GM19240 (cell line): ENCODE measurements at regions not wholly inside any gene's neighbourhood (a gene's known extent, or its start where the extent isn't known, plus 50 kb on each side); places are given as distances from the start of the nearest gene placed in this dataset.
A peak's percentile ranks its signal among the peaks of the same experiment; 100 is the strongest.

Source experiments
- DNase-seq: peaks from one replicate; pipeline ENCODE4 v3.0.0; 2011; ENCODE audit warnings: low spot score; ENCODE audit not compliant: insufficient read length

GRCh38 chr15:36501063-36501678 lies 78.3 kb upstream of the CDIN1 start:
- DNase-seq: peak; percentile 27

- no peak for DNase-seq
Measured at GRCh38 chr15:36502509-36502908, 76.9 kb upstream of the CDIN1 start.

GRCh38 chr15:36506733-36507356 lies 72.6 kb upstream of the CDIN1 start:
- no peak for DNase-seq

DNA sequence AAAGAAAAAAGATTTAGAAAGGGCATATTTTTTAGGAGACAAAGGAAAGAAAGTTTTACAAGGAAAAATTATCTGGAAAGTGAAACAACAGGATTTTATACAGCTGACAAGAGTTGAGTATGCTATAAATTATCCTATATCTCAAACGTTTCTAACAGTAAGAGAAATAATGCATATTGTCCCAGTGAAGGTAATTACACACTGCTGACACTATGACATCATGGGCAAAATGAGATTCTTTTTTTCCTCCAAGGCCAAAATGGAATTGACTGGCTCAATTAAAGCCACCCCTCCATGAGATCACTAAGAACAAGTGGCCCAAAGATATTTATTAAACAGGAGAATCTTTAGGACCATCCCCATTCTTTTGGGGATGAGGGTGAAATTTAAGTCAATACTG lies 72.0 kb upstream of the CDIN1 start:
- no peak for DNase-seq

DNA sequence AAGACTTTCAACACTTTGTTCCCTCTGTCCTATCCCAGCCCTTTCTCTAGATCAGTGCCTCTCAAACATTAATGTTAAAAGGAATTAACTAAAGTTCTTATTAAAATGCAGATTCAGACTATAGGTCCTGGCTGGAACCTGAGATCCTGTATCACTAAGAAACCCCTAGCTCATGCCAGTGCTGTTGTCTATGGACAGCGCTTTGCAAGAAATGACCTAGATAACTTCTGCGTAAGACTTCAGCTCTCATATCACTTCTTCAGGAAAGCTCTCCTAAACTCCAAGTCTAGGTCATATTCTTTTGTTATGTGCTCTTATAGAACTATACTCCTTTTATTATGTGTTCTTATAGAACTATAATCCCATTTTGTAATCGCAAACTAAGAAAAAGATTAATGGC lies 67.8 kb upstream of the CDIN1 start:
- no peak for DNase-seq

- DNase-seq: no peak
Measured at GRCh38 chr15:36517758-36518157, 61.7 kb upstream of the CDIN1 start.

- DNase-seq: no peak
Measured at GRCh38 chr15:36519067-36519466, 60.4 kb upstream of the CDIN1 start.

DNA sequence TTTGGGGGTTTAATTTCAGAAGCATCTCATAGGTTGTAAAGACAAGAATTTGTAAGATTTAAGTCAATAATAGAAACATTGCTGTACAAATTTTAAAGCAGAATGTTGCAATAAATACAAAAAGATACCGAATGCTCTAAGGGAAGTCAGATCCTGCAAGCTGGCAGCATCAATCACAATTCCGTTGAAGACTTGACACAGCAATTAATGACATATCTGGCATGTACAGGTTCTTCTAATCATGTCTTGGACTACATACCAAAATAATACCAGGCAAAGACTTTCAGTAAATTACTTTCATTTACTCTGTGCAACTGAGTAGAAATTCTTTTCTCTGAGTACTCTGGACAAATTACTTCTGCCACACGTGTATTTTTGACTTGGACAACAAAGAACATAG lies 54.0 kb upstream of the CDIN1 start:
- no peak for DNase-seq

DNA sequence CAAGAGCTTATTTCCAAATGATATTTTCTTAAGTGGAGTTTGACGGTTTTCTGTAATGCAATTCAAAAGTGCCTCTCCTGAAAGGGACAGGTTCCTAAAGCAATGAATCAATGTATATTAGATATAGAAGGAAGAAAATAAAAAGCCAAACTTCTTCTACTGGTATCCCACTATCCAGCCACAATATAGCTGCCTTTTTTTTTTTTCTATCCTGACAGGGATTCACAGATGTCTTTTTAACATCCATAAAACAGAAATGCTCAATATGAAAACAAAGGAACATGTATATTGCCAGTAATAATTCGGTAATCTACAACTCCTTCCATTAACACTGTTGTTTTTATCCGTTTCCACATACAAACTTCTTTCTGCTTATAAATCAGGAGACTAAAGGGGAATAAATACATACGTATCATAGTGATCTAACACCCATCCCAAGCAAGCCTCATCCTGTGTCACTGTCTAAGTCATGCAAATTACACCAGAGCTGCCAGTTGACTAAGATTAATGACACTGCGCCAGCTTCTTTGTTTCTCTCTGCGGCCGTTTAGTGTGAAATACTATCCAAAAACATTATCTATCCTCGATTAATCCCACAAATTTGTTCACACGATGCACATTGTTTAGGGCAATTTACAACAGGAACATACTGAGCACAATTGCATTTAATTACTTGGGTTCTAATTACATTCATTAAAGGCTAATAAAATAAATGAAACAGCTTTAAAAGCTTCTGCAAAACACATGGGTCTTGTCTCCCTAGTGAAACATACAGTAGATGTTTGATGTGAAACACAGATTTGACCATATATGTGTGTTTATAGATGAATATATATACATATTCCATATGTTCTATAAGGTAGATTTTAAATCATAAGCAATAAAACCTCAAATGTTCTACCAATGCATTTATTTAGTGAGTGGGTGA lies 51.9 kb upstream of the CDIN1 start:
- no peak for DNase-seq

DNA sequence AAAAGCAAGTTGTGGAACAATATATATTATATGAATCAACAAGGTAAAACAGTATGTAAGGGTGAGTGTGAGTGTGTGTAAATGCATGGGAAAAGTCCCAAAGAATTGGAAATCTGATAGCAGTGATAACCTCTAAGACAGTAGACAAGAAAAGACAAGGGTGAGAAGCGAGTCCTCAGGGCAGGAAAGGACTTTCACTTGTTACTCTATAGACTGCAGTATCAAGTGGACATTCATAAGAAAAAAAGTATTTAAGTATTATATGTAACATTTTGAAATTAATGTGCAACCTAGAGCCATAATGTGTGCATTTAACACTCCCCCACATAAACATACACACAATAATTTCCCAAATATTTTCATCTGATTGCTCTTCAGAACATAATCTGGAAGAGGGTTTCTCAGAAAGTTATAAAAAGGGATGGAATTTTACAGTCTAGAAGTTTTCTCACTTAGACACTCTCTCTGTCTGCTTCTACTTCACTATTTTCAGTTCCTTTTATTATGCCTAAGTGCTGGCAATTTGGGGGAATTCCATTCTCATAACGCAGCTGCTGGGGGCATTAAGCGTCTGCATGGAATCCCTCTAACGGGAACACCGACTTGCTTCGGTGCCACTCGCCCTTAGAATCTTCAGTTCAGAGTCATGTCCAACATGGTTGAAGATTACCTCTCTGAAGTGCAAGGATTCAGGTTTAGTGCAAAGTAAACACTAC lies 50.0 kb upstream of the CDIN1 start:
- no peak for DNase-seq
